ENCODE measurements at regions not wholly inside any gene's neighbourhood (a gene's known extent, or its start where the extent isn't known, plus 50 kb on each side); places are given as distances from the start of the nearest gene placed in this dataset.

DNA sequence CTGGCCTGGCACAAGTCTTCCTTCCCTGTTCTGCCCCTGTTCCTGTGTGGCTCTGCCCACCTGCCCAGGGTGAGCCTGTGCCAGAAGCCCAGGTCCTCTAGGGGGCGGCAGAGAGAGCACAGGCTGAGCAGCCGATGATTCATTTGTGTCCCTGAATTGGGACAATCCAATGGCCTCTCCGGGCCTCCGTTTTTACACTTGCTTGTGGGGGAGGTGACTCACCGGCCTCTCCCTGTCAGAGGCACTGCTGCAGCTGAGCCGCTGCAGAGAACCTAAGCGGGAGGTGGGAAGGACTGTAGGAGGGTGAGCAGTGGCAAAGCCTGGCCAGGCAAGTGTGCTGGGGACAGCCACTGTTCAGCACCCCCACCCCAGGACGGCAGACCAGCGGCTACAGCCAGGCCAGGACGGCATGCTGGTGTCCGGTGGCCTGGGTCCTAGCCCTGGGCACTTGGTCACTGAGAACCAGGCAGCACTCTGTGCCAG, 65.2 kb upstream of the LMO1 start (continued):
- TF ChIP-seq, protein P1, sequence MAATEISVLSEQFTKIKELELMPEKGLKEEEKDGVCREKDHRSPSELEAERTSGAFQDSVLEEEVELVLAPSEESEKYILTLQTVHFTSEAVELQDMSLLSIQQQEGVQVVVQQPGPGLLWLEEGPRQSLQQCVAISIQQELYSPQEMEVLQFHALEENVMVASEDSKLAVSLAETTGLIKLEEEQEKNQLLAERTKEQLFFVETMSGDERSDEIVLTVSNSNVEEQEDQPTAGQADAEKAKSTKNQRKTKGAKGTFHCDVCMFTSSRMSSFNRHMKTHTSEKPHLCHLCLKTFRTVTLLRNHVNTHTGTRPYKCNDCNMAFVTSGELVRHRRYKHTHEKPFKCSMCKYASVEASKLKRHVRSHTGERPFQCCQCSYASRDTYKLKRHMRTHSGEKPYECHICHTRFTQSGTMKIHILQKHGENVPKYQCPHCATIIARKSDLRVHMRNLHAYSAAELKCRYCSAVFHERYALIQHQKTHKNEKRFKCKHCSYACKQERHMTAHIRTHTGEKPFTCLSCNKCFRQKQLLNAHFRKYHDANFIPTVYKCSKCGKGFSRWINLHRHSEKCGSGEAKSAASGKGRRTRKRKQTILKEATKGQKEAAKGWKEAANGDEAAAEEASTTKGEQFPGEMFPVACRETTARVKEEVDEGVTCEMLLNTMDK (IDR thresholded peaks at IDR 0.05; ENCODE audit: borderline replicate concordance, insufficient read depth, low read depth, low read length, poor library complexity, severe bottlenecking) = peak; percentile 36
- TF ChIP-seq, protein P2, sequence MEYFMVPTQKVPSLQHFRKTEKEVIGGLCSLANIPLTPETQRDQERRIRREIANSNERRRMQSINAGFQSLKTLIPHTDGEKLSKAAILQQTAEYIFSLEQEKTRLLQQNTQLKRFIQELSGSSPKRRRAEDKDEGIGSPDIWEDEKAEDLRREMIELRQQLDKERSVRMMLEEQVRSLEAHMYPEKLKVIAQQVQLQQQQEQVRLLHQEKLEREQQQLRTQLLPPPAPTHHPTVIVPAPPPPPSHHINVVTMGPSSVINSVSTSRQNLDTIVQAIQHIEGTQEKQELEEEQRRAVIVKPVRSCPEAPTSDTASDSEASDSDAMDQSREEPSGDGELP (CRISPR knock-in tag; IDR thresholded peaks at IDR 0.05; ENCODE audit: borderline replicate concordance) = peak; percentile 70; the same call in 1 of the 2 replicates
- no peak for TF ChIP-seq ZNF583 (CRISPR knock-in tag; IDR thresholded peaks at IDR 0.05)
- TF ChIP-seq, protein P3, sequence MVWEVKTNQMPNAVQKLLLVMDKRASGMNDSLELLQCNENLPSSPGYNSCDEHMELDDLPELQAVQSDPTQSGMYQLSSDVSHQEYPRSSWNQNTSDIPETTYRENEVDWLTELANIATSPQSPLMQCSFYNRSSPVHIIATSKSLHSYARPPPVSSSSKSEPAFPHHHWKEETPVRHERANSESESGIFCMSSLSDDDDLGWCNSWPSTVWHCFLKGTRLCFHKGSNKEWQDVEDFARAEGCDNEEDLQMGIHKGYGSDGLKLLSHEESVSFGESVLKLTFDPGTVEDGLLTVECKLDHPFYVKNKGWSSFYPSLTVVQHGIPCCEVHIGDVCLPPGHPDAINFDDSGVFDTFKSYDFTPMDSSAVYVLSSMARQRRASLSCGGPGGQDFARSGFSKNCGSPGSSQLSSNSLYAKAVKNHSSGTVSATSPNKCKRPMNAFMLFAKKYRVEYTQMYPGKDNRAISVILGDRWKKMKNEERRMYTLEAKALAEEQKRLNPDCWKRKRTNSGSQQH (CRISPR knock-in tag; IDR thresholded peaks at IDR 0.05) = no peak
- no peak for TF ChIP-seq HLTF (IDR thresholded peaks at IDR 0.05)
- TF ChIP-seq TBL1XR1 (IDR thresholded peaks at IDR 0.05; ENCODE audit: low read length in 2 of 2) = no peak
- TF ChIP-seq DNMT1 (IDR thresholded peaks at IDR 0.05) = no peak
- TF ChIP-seq ZNF146 (CRISPR knock-in tag; IDR thresholded peaks at IDR 0.05; ENCODE audit: unreplicated experiment) = no peak
- TF ChIP-seq, protein P4, sequence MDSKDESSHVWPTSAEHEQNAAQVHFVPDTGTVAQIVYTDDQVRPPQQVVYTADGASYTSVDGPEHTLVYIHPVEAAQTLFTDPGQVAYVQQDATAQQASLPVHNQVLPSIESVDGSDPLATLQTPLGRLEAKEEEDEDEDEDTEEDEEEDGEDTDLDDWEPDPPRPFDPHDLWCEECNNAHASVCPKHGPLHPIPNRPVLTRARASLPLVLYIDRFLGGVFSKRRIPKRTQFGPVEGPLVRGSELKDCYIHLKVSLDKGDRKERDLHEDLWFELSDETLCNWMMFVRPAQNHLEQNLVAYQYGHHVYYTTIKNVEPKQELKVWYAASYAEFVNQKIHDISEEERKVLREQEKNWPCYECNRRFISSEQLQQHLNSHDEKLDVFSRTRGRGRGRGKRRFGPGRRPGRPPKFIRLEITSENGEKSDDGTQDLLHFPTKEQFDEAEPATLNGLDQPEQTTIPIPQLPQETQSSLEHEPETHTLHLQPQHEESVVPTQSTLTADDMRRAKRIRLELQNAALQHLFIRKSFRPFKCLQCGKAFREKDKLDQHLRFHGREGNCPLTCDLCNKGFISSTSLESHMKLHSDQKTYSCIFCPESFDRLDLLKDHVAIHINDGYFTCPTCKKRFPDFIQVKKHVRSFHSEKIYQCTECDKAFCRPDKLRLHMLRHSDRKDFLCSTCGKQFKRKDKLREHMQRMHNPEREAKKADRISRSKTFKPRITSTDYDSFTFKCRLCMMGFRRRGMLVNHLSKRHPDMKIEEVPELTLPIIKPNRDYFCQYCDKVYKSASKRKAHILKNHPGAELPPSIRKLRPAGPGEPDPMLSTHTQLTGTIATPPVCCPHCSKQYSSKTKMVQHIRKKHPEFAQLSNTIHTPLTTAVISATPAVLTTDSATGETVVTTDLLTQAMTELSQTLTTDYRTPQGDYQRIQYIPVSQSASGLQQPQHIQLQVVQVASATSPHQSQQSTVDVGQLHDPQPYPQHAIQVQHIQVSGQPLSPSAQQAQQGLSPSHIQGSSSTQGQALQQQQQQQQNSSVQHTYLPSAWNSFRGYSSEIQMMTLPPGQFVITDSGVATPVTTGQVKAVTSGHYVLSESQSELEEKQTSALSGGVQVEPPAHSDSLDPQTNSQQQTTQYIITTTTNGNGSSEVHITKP (IDR thresholded peaks at IDR 0.05; ENCODE audit: partially characterized antibody) = peak; percentile 77
- TF ChIP-seq CBX5 (IDR thresholded peaks at IDR 0.05; ENCODE audit: borderline replicate concordance, low read depth) = 0 out of 2 replicates have a peak, but pooled peaks have one; percentile 5
- TF ChIP-seq RAD21 (CRISPR knock-in tag; conservative IDR thresholded peaks at IDR 0.05 in 1 of 2, IDR thresholded peaks at IDR 0.05 in 1 of 2) = peak; percentile 16 to 40; a peak in 2 of 4 replicates
- TF ChIP-seq, protein P5, sequence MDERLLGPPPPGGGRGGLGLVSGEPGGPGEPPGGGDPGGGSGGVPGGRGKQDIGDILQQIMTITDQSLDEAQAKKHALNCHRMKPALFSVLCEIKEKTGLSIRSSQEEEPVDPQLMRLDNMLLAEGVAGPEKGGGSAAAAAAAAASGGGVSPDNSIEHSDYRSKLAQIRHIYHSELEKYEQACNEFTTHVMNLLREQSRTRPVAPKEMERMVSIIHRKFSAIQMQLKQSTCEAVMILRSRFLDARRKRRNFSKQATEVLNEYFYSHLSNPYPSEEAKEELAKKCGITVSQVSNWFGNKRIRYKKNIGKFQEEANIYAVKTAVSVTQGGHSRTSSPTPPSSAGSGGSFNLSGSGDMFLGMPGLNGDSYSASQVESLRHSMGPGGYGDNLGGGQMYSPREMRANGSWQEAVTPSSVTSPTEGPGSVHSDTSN (CRISPR knock-in tag; IDR thresholded peaks at IDR 0.05; ENCODE audit: low read depth) = no peak
- TF ChIP-seq, protein P5 (tag; conservative IDR thresholded peaks at IDR 0.05; ENCODE audit: low read depth) = no peak
- no peak for TF ChIP-seq ZKSCAN1 (IDR thresholded peaks at IDR 0.05; ENCODE audit: low read depth, low read length)
- no peak for TF ChIP-seq ETV5 (CRISPR knock-in tag; IDR thresholded peaks at IDR 0.05; ENCODE audit: low read depth)
- TF ChIP-seq NR2C2 (CRISPR knock-in tag; IDR thresholded peaks at IDR 0.05) = no peak
- no peak for TF ChIP-seq NR2C2 (tag; IDR thresholded peaks at IDR 0.05)
- TF ChIP-seq BDP1 (IDR thresholded peaks at IDR 0.05; ENCODE audit: insufficient read depth, insufficient read length) = no peak

Measured in K562 (cell line).